ENCODE measurements at regions not wholly inside any gene's neighbourhood (a gene's known extent, or its start where the extent isn't known, plus 50 kb on each side); places are given as distances from the start of the nearest gene placed in this dataset.

DNA sequence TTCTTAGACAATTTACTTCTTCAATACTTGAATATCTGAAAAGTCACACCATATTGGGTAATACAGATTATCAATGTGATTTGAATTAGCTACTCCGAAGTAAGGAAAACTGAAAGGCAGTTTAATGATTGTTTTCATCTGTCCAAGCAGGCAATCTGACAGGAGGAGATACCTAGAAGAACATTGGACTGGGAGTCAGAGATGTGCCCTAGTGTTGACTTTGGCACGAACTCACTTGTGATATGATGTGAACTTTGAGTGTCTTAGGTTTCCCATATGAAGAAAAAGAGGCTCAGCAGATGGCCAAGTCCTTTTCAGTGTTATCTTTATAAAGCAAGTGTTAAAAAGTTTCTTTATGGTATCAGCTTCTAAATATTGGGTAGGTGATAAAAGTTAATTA, 287.1 kb downstream of the MTX2 start:
- TF ChIP-seq, protein P1, sequence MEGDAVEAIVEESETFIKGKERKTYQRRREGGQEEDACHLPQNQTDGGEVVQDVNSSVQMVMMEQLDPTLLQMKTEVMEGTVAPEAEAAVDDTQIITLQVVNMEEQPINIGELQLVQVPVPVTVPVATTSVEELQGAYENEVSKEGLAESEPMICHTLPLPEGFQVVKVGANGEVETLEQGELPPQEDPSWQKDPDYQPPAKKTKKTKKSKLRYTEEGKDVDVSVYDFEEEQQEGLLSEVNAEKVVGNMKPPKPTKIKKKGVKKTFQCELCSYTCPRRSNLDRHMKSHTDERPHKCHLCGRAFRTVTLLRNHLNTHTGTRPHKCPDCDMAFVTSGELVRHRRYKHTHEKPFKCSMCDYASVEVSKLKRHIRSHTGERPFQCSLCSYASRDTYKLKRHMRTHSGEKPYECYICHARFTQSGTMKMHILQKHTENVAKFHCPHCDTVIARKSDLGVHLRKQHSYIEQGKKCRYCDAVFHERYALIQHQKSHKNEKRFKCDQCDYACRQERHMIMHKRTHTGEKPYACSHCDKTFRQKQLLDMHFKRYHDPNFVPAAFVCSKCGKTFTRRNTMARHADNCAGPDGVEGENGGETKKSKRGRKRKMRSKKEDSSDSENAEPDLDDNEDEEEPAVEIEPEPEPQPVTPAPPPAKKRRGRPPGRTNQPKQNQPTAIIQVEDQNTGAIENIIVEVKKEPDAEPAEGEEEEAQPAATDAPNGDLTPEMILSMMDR (conservative IDR thresholded peaks at IDR 0.05; ENCODE audit: low read depth, low read length): no peak
- no peak for TF ChIP-seq EZH2 (IDR thresholded peaks at IDR 0.05; ENCODE audit: borderline replicate concordance, low read depth, low read length, poor library complexity, severe bottlenecking)
